ENCODE measurements at regions not wholly inside any gene's neighbourhood (a gene's known extent, or its start where the extent isn't known, plus 50 kb on each side); places are given as distances from the start of the nearest gene placed in this dataset.

- no peak for DNase-seq
Measured at GRCh38 chr10:44627591-44628354, 242.9 kb upstream of the CXCL12 start.

GRCh38 chr10:44628921-44629320 lies 244.0 kb upstream of the CXCL12 start:
- no peak for DNase-seq

DNA sequence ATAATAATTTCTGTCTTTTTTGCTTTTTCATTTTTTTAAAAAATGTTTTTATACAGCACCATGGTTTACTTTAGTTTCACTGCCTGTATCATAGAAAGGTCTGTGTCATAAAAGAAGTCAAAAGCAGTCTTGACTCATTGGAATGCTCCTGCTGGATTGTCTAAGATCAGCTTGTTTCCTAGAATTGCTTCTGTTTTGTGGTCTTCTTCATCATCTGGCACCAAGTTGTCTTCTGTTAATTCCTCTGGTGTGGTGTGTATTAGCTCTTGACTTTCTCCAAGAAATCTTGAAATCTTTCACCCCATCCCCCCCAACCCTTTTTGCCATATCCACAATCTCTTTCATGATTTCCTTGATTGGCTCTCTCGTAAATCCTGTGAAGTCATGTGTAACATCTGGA lies 250.3 kb upstream of the CXCL12 start:
- no peak for DNase-seq

DNA sequence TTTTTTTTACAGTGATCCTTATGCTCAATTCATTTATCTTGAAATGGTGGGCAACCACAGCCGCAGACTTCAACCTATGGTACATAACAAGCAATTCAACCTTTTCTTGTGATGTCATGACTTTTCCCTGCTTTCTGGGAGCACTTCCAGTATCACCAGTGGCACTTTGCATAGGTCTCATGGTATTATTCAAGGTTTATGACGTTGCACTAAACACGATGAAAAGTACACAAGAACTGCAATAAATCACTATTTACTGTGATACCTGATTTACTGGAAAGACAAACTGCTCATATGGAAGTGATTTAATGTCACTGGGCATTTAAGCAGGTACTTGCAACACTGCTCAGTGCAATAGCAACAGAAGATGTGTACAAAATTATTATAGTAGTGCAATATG lies 251.7 kb upstream of the CXCL12 start:
- no peak for DNase-seq

DNA sequence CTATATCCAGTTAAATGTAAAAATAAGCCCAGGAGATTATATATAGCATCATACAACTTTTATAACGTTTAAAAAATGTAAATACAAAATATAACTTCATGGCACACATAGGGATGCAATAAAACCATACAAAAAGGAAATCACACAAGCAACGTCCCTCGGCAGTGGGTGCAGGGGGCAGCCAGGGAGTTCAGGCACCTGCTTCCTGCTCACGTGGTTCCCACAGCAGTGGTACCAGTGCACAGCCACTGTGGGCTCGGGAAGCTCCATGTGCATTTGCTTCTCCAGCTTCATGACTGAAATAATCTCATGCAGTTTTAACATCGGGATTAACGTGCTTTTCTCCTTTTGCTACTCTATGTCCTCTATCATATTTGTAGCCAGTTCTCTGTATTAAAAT lies 255.5 kb upstream of the CXCL12 start:
- DNase-seq = no peak

DNA sequence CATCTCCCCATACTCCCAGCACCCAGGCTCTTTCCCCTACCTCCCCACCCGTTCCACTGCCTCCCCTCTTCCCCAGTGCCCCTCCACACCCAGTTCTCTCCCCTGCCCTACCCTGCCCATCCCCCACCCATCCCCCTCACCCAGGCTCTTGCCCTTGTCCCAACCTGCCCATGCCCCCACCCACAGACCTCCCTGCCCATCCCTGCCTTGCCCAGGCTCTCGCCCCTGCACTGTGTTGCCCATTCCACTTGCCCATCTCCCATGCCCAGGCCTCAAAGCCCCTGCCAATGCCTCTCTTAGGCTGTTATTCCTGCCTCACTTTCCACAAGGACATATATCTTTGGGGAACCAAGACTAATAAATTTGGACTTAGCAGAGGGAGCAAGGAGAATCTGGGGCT lies 262.6 kb upstream of the CXCL12 start:
- no peak for DNase-seq

DNA sequence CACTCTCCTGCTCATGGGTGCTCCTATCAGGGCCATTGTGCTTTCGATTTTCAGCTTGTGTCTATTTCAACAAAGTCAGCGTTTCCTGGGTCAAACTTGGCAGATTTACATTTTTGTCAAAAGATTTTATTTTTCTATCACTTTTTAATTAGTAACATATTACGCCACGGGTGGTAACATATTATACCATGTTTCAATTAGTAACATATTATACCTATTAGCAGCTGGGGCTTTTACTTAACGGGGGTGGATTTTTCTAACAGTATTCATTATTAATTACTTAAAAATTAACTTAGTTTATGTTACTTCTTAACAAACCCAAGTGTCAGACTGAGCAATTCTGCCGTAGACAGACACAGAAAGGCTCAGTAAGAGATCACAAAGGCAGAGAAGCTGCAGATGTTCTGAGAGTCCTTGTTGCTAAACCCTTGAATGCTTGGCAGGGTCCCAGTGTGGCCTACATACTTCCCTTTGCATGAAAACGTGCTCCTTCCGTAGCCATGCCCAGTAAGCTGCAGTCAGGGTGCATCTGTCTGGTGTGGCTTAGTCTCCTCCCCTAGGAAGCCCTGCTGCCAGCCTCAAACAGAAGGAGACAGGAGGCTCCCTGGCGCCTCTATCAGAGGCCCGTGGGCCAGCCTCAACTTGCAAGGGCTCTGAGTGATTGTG lies 263.1 kb upstream of the CXCL12 start:
- no peak for DNase-seq

DNA sequence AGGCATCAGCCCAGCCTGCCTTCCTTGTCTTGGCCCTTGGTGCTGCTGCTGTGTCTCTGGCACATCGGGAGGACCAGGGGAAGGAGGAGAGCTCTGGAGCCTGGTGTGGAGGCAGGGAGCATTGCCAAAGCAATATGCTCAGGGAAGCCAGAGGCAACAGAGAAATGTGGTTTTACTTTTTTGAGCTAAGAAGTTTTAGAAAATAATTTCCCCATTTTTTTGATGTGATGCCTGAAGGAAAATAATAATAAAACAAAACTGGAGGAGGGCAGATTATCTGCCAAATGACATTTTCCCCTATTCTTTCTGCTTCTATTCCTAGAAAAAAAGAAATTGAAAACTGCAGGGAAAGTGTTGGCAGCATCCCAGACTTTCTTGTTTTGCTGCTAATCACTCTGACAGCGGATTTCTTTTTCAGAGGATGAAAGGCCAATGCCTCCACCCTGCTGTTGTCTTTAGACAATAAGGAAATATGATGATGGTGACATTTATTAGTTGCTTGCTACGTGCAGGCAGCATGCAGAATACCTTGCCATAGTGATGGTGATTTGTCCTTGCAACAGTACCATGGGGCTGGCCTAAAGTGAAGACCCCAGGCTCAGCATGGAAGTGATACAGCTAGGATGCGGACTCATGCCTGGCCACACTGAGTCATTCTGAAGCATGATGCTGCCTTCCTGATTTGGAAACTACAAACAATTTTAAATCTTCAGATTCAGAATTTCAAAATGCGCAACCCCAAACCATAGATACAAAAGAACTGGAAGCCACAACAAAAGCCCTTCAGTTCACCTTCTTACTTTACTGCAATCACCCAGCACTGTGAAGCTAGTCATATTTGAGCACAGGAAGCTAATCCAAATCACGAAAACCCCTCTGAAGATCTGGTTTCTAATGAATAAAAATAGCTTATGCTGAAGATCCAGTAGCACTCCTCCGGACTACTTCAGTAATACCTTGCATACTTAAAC lies 260.2 kb upstream of the TMEM72 start:
- DNase-seq = no peak

GRCh38 chr10:44651834-44652233 lies 259.3 kb upstream of the TMEM72 start:
- no peak for DNase-seq

- DNase-seq = no peak
Measured at GRCh38 chr10:44659320-44659719, 251.8 kb upstream of the TMEM72 start.

- DNase-seq = no peak
Measured at GRCh38 chr10:44660271-44660670, 250.9 kb upstream of the TMEM72 start.

DNA sequence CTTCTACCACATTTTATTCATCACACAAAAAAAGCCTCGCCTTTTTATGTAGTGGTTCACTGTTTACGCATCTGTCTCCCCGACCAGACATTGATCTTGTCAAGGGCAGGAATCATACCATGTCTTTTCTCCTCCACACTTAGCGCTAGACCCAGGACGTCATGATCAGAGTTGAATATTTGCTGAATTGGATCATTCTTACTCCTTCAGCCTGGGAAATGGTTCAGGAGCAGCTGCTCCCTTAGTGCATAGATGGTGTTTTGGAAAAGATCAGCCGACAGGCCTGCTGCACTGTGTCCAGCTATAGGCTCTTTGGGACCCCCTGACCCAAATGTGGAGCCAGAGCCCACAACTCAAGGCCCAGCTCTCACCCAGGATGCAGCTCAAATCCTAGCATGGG lies 249.1 kb upstream of the TMEM72 start:
- no peak for DNase-seq

GRCh38 chr10:44668336-44668735 lies 242.8 kb upstream of the TMEM72 start:
- no peak for DNase-seq

GRCh38 chr10:44671319-44671718 lies 239.8 kb upstream of the TMEM72 start:
- DNase-seq = no peak

GRCh38 chr10:44673245-44673983 lies 237.7 kb upstream of the TMEM72 start:
- DNase-seq = no peak

DNA sequence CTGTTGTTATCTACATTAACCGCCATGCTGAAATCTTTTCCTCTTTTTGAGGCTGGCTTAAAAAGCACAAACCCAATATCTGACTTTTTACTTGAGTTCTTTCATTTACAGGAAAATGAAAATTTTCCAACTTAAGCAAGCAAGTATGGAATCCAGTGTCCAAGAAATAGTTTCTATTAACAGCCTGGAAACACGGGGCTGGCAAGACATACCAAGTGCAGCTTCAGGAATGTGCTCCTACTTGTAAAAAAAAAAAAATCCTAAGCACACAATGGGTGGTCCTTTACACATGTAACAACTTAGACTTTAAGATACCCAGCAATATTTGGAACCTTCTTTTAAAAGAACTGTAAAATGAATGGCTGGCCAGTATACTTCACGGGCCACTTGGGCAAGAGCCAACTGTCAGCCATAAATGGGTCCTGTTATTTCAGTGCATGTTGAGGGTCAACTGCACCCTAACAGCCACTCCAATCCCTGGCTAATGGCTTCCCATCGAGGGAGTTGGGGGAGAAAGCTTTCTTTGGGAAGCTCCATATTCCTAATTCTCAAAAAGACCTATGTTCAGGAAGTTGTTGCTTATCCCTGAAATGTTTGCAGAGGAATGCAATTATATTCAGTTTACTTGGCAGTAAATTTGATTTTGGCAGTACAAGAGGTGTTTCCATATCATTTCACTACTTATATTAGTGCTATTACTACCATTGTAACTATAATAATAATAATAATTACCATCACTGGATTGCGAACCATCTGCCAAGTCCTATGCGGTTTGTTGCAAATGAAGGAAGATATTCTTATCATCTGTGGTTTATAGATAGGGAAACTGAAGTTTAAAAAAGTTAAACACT lies 236.4 kb upstream of the TMEM72 start:
- DNase-seq = no peak

GRCh38 chr10:44675387-44675874 lies 235.7 kb upstream of the TMEM72 start:
- no peak for DNase-seq

DNA sequence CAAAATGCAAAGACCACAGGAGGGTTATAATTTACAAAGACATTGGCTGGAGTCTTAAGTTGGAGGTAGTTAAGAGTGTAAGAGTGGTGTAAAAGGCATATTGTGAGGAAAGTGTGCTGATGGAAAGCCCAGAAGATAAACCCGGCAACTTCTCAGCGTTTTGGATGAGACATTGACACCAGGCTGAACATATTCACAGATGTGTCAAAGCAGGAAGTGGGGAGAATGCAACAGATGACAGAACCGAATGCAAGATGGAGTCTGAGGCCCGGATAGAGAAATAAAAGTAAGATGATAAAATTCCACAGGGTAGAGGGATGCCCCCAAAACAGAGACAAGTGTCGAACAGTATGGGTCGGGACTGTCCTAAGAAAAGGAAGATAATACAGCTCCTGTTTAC lies 230.4 kb upstream of the TMEM72 start:
- no peak for DNase-seq

- DNase-seq = no peak
Measured at GRCh38 chr10:44682507-44682906, 228.6 kb upstream of the TMEM72 start.

DNA sequence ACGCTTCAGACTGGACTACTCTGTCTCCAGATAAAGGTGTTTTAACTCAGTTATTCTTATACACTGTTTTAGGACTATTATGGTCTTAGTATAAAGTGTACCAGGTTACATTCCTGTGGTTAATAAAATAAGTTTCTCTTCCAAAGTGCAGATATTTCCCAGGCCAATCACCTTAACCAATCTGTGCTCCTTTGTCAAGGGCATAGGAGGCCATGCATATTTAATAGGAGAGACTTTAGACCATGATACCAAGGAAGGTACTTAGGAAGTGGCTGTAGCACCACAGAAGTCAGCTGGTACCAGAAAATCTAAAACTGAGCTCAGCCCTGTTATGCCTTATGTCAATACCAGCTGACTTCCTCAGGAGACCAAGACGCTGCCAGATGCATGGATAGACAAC lies 226.5 kb upstream of the TMEM72 start:
- DNase-seq = no peak

- DNase-seq = no peak
Measured at GRCh38 chr10:44685220-44685619, 225.9 kb upstream of the TMEM72 start.

DNA sequence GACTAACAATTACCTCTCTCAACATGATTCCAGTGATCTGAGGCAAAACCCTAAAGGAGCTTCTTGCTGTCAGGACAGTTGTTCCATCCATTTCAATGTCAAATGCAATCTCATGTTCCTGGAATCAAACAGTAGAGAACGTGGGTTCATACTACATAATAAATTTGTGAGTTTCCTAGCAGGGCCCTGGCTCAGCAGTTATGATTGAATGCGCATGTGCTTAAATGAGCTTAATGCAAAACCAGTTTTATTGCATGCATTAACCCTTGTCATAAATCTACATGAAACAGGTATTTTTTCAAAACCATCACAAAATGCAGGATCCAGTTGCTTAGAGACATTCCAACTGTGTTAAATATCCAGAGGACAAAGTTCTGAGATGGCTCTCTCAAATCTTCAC lies 225.4 kb upstream of the TMEM72 start:
- DNase-seq = no peak
